WERI-Rb-1 (cell line): ENCODE measurements at regions not wholly inside any gene's neighbourhood (a gene's known extent, or its start where the extent isn't known, plus 50 kb on each side); places are given as distances from the start of the nearest gene placed in this dataset.

ENCODE experiments used
- DNase-seq: peaks from one replicate; pipeline ENCODE4 v3.0.0-alpha.2; 2020
- H3K27ac ChIP-seq: fragments of 250-450 bp; sonication (Bioruptor Pico); 2 replicates; pipeline ENCODE4 v1.5.1; 2020; ENCODE audit warnings: mild to moderate bottlenecking, moderate library complexity
- H3K27me3 ChIP-seq: fragments of 250-450 bp; sonication (Bioruptor Pico); 2 replicates; pipeline ENCODE4 v1.5.1; 2021; ENCODE audit warnings: mild to moderate bottlenecking, low read depth, moderate library complexity; ENCODE audit not compliant: insufficient read depth, severe bottlenecking
- H3K36me3 ChIP-seq: fragments of 250-450 bp; sonication (Bioruptor Pico); 2 replicates; pipeline ENCODE4 v1.5.1; 2020; ENCODE audit warnings: mild to moderate bottlenecking, moderate library complexity
- H3K4me3 ChIP-seq: 2 replicates; pipeline ENCODE4 v1.5.1; 2011; ENCODE audit warnings: low read depth, mild to moderate bottlenecking, control low read depth, low read length
- H3K9me3 ChIP-seq: fragments of 250-450 bp; sonication (Bioruptor Pico); 2 replicates; pipeline ENCODE4 v1.5.1; 2021; ENCODE audit warnings: mild to moderate bottlenecking, moderate library complexity; ENCODE audit not compliant: severe bottlenecking
- CTCF ChIP-seq: IDR thresholded peaks from 2 replicates; pipeline ENCODE4 v1.5.1; 2011; ENCODE audit warnings: low read depth, mild to moderate bottlenecking, control low read depth, inconsistent platforms, low read length

- no peak for TF ChIP-seq CTCF
- H3K36me3 ChIP-seq: no peaks in the 10 kb centered on the region
- H3K4me3 ChIP-seq: no peak overlapping the region
- no peaks in the 10 kb centered on the region for H3K9me3 ChIP-seq
- DNase-seq: no peak
- H3K27me3 ChIP-seq: no peaks in the 10 kb centered on the region
- H3K27ac ChIP-seq: no peak overlapping the region
These were observed 291.9 kb downstream of the KCNC2 start for GRCh38 chr12:74917743-74918142.

- no peaks in the 10 kb centered on the region for H3K9me3 ChIP-seq
- H3K36me3 ChIP-seq: no peaks in the 10 kb centered on the region
- no peaks in the 10 kb centered on the region for H3K27me3 ChIP-seq
- no peak for DNase-seq
- no peak for TF ChIP-seq CTCF
- H3K4me3 ChIP-seq: no peak overlapping the region
- H3K27ac ChIP-seq: no peak overlapping the region
These were observed 291.3 kb downstream of the KCNC2 start for GRCh38 chr12:74918291-74918690.

GRCh38 chr12:74922117-74922516, 287.5 kb downstream of the KCNC2 start:
- Histone ChIP-seq H3K36me3 (no peaks in the 10 kb centered on the region), H3K4me3 (no peak overlapping the region), H3K27ac (no peak overlapping the region), H3K27me3 (no peaks in the 10 kb centered on the region), H3K9me3 (no peaks in the 10 kb centered on the region)
- TF ChIP-seq CTCF: no peak
- DNase-seq: no peak

DNA sequence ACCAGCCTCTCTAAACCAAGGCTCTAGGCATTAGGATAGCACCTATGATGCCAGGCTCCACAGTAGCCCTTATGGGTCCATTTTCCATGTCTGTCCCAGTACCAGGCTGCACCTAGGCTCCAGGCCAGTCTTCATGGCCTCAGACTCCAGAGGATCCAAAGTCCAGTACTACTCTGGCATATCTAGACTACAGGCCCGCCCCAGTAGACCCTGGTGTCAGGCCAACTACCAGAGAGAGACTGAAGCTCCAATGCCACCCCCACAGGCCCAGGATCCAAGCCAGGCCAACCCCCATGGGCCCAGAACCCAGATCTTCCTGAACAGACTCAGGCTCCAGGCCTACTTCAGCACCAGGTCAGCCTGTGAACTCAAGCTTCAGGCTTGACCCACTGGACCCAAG, 287.0 kb downstream of the KCNC2 start:
- no peaks in the 10 kb centered on the region for H3K27me3 ChIP-seq
- no peak for DNase-seq
- TF ChIP-seq CTCF: no peak
- no peak overlapping the region for H3K4me3 ChIP-seq
- no peaks in the 10 kb centered on the region for H3K36me3 ChIP-seq
- no peaks in the 10 kb centered on the region for H3K9me3 ChIP-seq
- H3K27ac ChIP-seq: no peak overlapping the region

DNA sequence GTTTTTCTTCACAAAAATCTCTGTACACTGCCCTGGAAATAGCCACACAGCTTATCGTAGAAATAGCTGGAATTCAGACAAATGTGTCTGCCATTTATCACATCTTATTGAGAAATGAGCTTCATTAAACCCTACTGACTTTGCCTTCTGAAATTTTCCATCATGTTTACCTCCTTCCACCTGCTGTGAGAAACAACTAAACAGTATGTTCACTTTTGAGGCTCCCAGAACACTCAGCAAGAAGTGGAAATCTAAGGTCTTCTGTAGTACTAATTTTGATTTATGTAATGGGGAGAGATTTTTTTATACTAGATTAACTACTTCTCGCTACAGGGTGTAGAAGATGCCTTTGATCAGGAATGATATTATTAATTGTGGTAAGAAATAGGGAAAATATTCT, 268.0 kb downstream of the KCNC2 start:
- Histone ChIP-seq H3K27ac (no peak overlapping the region), H3K4me3 (no peak overlapping the region), H3K36me3 (no peaks in the 10 kb centered on the region), H3K27me3 (no peaks in the 10 kb centered on the region), H3K9me3 (no peaks in the 10 kb centered on the region)
- no peak for DNase-seq
- TF ChIP-seq CTCF: no peak

DNA sequence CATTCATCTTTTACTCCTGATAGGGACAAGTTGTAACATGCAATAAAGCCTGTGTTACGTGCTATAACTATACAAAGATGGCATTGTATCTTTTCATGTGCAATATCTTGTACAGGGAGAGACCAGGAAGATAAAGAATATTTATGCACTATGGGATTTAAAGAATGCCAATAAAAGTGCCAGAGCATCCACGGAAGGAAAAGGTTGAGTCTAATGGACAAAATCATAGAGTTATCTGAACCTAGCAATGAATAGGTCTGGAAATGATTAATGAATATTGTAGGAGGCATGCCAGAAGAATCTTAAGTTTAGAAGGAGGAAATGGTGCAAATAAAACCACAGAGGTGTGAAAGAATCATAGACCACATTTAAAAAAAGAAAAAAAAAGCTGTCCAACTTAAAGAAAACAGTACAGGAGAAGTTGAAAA, 263.9 kb downstream of the KCNC2 start:
- Histone ChIP-seq H3K27me3 (no peaks in the 10 kb centered on the region), H3K27ac (no peak overlapping the region), H3K4me3 (no peak overlapping the region), H3K36me3 (no peaks in the 10 kb centered on the region), H3K9me3 (no peaks in the 10 kb centered on the region)
- no peak for DNase-seq
- no peak for TF ChIP-seq CTCF
